ENCODE measurements at regions not wholly inside any gene's neighbourhood (a gene's known extent, or its start where the extent isn't known, plus 50 kb on each side); places are given as distances from the start of the nearest gene placed in this dataset.

DNA sequence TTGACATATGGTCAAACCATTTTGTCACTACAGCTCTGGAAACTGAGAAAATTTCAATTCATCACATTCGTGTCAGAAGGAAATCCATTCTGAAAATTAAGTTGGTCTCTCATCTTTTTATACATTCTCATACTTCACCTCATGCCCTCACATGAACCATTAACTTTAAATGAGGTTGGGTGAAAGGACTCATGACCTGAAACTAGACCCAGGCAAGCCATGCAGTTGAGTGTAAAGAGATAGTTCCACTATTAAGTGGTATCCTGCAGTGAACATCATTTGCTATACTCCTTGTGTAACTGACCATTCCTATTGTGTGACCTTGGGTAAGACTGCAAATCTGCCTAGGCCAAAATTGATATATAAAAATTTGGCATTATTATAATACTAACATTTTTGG is 299.6 kb upstream of the GRIN3A start:
- DNase-seq (ENCODE audit: low spot score) (no peak), ATAC-seq (no peak), FAIRE-seq (no peak)
- WGBS (ENCODE audit: low lambda C conversion rate) = 0% methylated on average over 1 of the region's 1 CpG
- no TSS peak for BruUV-seq (replicated peaks)
- no peak overlapping the region for H3K27ac ChIP-seq (ENCODE audit: extremely low read length, insufficient read depth, low read length)
- intact Hi-C loops (cut with micrococcal nuclease; ENCODE audit: unreplicated experiment) (no loop called here), in situ Hi-C loops (cut with HindIII; ENCODE audit: extremely low pct_ligation_motif_present, low pct_unique_long_range_greater_than_20kb) (no loop called here)
- H4K20me1 ChIP-seq (ENCODE audit: insufficient read depth, low read length) = no peaks in the 10 kb centered on the region
- POLR2A ChIA-PET = no interaction called here
- no peak overlapping the region for H3K4me3 ChIP-seq (replicated peaks in 1 of 3; ENCODE audit: insufficient read depth in 1 of 3, low read depth in 2 of 3, low read length in 3 of 3)
- H3K27me3 ChIP-seq (ENCODE audit: control insufficient read depth in 1 of 2, insufficient read depth in 2 of 2, low read length in 2 of 2) = no peaks in the 10 kb centered on the region
- no peak overlapping the region for H3K4me2 ChIP-seq (ENCODE audit: low read depth, low read length)
- H2AFZ ChIP-seq (ENCODE audit: low read length) = no peak overlapping the region
- no peaks in the 10 kb centered on the region for H3K79me2 ChIP-seq (ENCODE audit: insufficient read depth, low read length)
- CTCF ChIA-PET (ENCODE audit: low intra/inter-chr PET ratio, low total read pairs) = no interaction called here
- H3K9me3 ChIP-seq (ENCODE audit: low read length) = no peaks in the 10 kb centered on the region
- no peaks in the 10 kb centered on the region for H3K36me3 ChIP-seq (replicated peaks in 1 of 2; ENCODE audit: control insufficient read depth in 1 of 2, insufficient read depth in 2 of 2, low read length in 2 of 2)
- H3K4me1 ChIP-seq (ENCODE audit: insufficient read depth, low read length) = no peaks in the 10 kb centered on the region
- no peak overlapping the region for H3K9ac ChIP-seq (ENCODE audit: insufficient read depth, low read depth, low read length)
- TF ChIP-seq, protein P1, sequence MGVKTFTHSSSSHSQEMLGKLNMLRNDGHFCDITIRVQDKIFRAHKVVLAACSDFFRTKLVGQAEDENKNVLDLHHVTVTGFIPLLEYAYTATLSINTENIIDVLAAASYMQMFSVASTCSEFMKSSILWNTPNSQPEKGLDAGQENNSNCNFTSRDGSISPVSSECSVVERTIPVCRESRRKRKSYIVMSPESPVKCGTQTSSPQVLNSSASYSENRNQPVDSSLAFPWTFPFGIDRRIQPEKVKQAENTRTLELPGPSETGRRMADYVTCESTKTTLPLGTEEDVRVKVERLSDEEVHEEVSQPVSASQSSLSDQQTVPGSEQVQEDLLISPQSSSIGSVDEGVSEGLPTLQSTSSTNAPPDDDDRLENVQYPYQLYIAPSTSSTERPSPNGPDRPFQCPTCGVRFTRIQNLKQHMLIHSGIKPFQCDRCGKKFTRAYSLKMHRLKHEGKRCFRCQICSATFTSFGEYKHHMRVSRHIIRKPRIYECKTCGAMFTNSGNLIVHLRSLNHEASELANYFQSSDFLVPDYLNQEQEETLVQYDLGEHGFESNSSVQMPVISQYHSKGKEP (CRISPR knock-in tag; IDR thresholded peaks at IDR 0.05) = no peak
- TF ChIP-seq ZNF24 (IDR thresholded peaks at IDR 0.05) = no peak
- no peak for TF ChIP-seq ZNF724P (CRISPR knock-in tag; IDR thresholded peaks at IDR 0.05; ENCODE audit: borderline replicate concordance)
- no peak for TF ChIP-seq ZNF225 (CRISPR knock-in tag; IDR thresholded peaks at IDR 0.05)
- TF ChIP-seq MTA1 (CRISPR knock-in tag; IDR thresholded peaks at IDR 0.05; ENCODE audit: borderline replicate concordance) = no peak
- TF ChIP-seq, protein P2, sequence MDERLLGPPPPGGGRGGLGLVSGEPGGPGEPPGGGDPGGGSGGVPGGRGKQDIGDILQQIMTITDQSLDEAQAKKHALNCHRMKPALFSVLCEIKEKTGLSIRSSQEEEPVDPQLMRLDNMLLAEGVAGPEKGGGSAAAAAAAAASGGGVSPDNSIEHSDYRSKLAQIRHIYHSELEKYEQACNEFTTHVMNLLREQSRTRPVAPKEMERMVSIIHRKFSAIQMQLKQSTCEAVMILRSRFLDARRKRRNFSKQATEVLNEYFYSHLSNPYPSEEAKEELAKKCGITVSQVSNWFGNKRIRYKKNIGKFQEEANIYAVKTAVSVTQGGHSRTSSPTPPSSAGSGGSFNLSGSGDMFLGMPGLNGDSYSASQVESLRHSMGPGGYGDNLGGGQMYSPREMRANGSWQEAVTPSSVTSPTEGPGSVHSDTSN (CRISPR knock-in tag; IDR thresholded peaks at IDR 0.05) = no peak
- no peak for TF ChIP-seq NCOA2 (CRISPR knock-in tag; IDR thresholded peaks at IDR 0.05)
- TF ChIP-seq ZFP36L2 (CRISPR knock-in tag; IDR thresholded peaks at IDR 0.05) = no peak
- TF ChIP-seq ZNF773 (CRISPR knock-in tag; IDR thresholded peaks at IDR 0.05; ENCODE audit: borderline replicate concordance) = no peak
- TF ChIP-seq, protein P3, sequence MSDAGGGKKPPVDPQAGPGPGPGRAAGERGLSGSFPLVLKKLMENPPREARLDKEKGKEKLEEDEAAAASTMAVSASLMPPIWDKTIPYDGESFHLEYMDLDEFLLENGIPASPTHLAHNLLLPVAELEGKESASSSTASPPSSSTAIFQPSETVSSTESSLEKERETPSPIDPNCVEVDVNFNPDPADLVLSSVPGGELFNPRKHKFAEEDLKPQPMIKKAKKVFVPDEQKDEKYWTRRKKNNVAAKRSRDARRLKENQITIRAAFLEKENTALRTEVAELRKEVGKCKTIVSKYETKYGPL (CRISPR knock-in tag; IDR thresholded peaks at IDR 0.05) = no peak

Data from HepG2 (cell line).